Stimulated activated CD8-positive, alpha-beta memory T cell treated with anti-CD3 and anti-CD28 coated beads, Interleukin-4, amount 100 ng/mL, for 24 hours (primary cell): ENCODE measurements at regions not wholly inside any gene's neighbourhood (a gene's known extent, or its start where the extent isn't known, plus 50 kb on each side); places are given as distances from the start of the nearest gene placed in this dataset.

Source experiments
- DNase-seq: peaks from one replicate; pipeline ENCODE4 v3.0.0-alpha.2; 2020; ENCODE audit warnings: low read depth

GRCh38 chr2:120587997-120588336, 147.7 kb upstream of the GLI2 start:
- no peak for DNase-seq

- no peak for DNase-seq
Measured at GRCh38 chr2:120589771-120590608, 145.7 kb upstream of the GLI2 start.

- no peak for DNase-seq
Measured at GRCh38 chr2:120590841-120591240, 144.8 kb upstream of the GLI2 start.

GRCh38 chr2:120591572-120591971, 144.1 kb upstream of the GLI2 start:
- no peak for DNase-seq

GRCh38 chr2:120592084-120592483, 143.6 kb upstream of the GLI2 start:
- DNase-seq = no peak

GRCh38 chr2:120593921-120594686, 141.6 kb upstream of the GLI2 start:
- DNase-seq = no peak

GRCh38 chr2:120594856-120595685, 140.6 kb upstream of the GLI2 start:
- DNase-seq = no peak

GRCh38 chr2:120595739-120596138, 139.9 kb upstream of the GLI2 start:
- no peak for DNase-seq

- no peak for DNase-seq
Measured at GRCh38 chr2:120596191-120596811, 139.4 kb upstream of the GLI2 start.

GRCh38 chr2:120596990-120597594, 138.6 kb upstream of the GLI2 start:
- DNase-seq = no peak

GRCh38 chr2:120597595-120598193, 138.0 kb upstream of the GLI2 start:
- no peak for DNase-seq

GRCh38 chr2:120598416-120598815, 137.3 kb upstream of the GLI2 start:
- no peak for DNase-seq

GRCh38 chr2:120599072-120599471, 136.6 kb upstream of the GLI2 start:
- no peak for DNase-seq

- DNase-seq = no peak
Measured at GRCh38 chr2:120599656-120600055, 136.0 kb upstream of the GLI2 start.

- no peak for DNase-seq
Measured at GRCh38 chr2:120600335-120600734, 135.3 kb upstream of the GLI2 start.

GRCh38 chr2:120600786-120601185, 134.9 kb upstream of the GLI2 start:
- no peak for DNase-seq

GRCh38 chr2:120601566-120601965, 134.1 kb upstream of the GLI2 start:
- no peak for DNase-seq

- DNase-seq = no peak
Measured at GRCh38 chr2:120602251-120602650, 133.4 kb upstream of the GLI2 start.

- DNase-seq = no peak
Measured at GRCh38 chr2:120604767-120605166, 130.9 kb upstream of the GLI2 start.

GRCh38 chr2:120605231-120605935, 130.3 kb upstream of the GLI2 start:
- no peak for DNase-seq

- no peak for DNase-seq
Measured at GRCh38 chr2:120606280-120606679, 129.4 kb upstream of the GLI2 start.
